Transverse colon (tissue), 4 donors: ENCODE measurements at regions not wholly inside any gene's neighbourhood (a gene's known extent, or its start where the extent isn't known, plus 50 kb on each side); places are given as distances from the start of the nearest gene placed in this dataset.

Experiments used
- DNase-seq: peaks from one replicate; pipeline ENCODE4 v3.0.0-alpha.2; 2019
- H3K27ac ChIP-seq, 4 donors: fragments of 200-600 bp; sonication (generic); 2 replicates each; pipeline ENCODE4 v1.5.1; 2016 to 2018; ENCODE audit warnings: inconsistent platforms in 4 of 4
- H3K27me3 ChIP-seq: fragments of 200-600 bp; sonication (generic); 2 replicates; pipeline ENCODE4 v1.5.1; 2017; ENCODE audit warnings: inconsistent platforms
- H3K36me3 ChIP-seq, 4 donors: fragments of 200-600 bp; sonication (generic); 2 replicates each; pipeline ENCODE4 v1.5.1; 2017 to 2019; ENCODE audit warnings: inconsistent platforms in 4 of 4
- H3K4me1 ChIP-seq, 4 donors: fragments of 200-600 bp; sonication (generic); 2 replicates each; pipeline ENCODE4 v1.5.1; 2017 to 2020; ENCODE audit warnings: inconsistent platforms in 4 of 4
- H3K4me3 ChIP-seq, 4 donors: fragments of 200-600 bp; sonication (generic); 1 replicate in 1 of 4; 2 replicates in 3 of 4; pipeline versions ENCODE4 v1.5.1 to v1.6.1; 2017 to 2019; ENCODE audit warnings: inconsistent platforms in 4 of 4
- H3K9me3 ChIP-seq, 2 donors: fragments of 200-600 bp; sonication (generic); 2 replicates each; pipeline ENCODE4 v1.5.1; 2017 to 2019; ENCODE audit warnings: inconsistent platforms in 2 of 2
- EP300 ChIP-seq: sonication (generic); formaldehyde crosslinking; IDR thresholded peaks from one replicate; pipeline ENCODE4 v1.6.1; 2017; ENCODE audit warnings: antibody characterized with exemption, low read depth
- POLR2A ChIP-seq: fragments of 450-650 bp; IDR thresholded peaks from one replicate; pipeline ENCODE4 v1.6.1; 2016; ENCODE audit warnings: antibody characterized with exemption, mild to moderate bottlenecking, moderate library complexity
- POLR2AphosphoS5 ChIP-seq, 3 donors: sonication (generic); formaldehyde crosslinking; IDR thresholded peaks; one replicate each; pipeline ENCODE4 v1.6.1; 2016; ENCODE audit warnings: antibody characterized with exemption in 3 of 3
- WGBS, 2 donors: methylation state at CpG; one replicate each; pipeline ENCODE4 v1.1.5; 2018; ENCODE audit warnings: low coverage in 1 of 2; 5-methylcytosine and 5-hydroxymethylcytosine counted together
- in situ Hi-C, 4 donors: fragments of 200-750 bp; cut with MboI; loops; one replicate each; pipeline versions ENCODE4 v1.15.0 to v1.15.1; 2017; ENCODE audit warnings: low sequenced_read_pairs in 3 of 4, low pct_ligation_motif_present in 1 of 4, low pct_unique_long_range_greater_than_20kb in 1 of 4
- intact Hi-C: fragments of 100-400 bp; cut with DNase I; formaldehyde crosslinking; loops from one replicate; pipeline ENCODE4 v1.15.1; 2023; ENCODE audit warnings: low total_unique reads
- TF ChIP-seq, protein P1 (sequence below), 5 experiments: fragments of 200-600 bp in 3 of 5; fragments of 450-650 bp in 2 of 5; sonication (generic) in 3 of 5; IDR thresholded peaks; 1 replicate in 2 of 5; 2 replicates in 3 of 5; pipeline ENCODE4 v1.5.1; 2016 to 2017; ENCODE audit warnings: antibody characterized with exemption in 5 of 5, inconsistent platforms in 3 of 5, mild to moderate bottlenecking in 2 of 5, moderate library complexity in 1 of 5

DNA sequence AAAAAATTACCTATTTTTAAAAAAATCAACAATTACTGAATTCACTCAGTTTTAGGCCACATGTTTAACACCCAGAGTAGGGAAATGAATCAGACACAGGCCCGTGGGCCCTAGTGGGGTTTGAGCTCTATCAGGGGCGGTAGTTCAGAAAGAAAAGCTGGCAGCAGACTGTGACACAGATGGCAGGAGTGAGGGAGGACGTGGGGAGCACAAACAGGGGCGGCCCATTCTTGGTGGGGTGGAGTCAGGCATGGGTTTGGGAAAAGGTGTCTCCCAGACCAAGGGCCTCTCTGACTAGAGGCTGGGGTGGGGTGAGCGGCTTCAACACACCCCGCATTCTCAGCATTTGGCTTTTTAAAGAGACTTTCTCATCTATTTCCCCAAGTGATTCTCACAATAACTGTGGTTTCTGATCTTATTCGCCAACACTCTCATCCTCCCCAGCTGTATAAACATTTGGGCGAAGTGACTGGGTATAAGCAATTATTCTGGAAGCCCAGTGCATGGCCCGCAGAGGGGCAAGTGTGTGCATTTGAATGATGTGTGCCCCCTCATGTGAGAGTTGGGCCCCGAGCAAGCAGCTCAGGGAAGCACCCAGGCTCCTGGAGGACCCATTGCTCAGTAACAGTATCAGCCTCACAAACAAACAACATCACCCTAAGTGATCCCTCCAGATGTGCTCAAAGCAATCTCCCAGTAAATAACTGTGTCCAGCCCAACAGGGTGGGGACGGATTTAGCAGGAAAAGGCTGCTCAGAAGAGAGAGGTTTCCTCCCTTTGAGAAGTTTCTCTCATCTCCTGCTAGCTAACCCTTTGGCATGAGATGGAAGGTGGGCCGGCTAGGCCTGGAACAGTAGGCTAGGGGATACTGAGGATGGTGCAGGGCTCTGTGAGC is 437.6 kb upstream of the ZMIZ1 start:
- Histone ChIP-seq H3K27ac (no peak overlapping the region), H3K27me3 (no peaks in the 10 kb centered on the region), H3K9me3 (no peaks in the 10 kb centered on the region), H3K4me1 (no peaks in the 10 kb centered on the region), H3K36me3 (no peaks in the 10 kb centered on the region), H3K4me3 (no peak overlapping the region)
- DNase-seq: no peak
- WGBS, 2 donors: 40 to 68% methylated on average over 2 to 12 of the region's 12 CpGs
- in situ Hi-C loops (no loop called here), intact Hi-C loops (no loop called here)
- TF ChIP-seq POLR2A (no peak), EP300 (no peak), POLR2AphosphoS5 (IDR thresholded peaks at IDR 0.05) (no peak)
- TF ChIP-seq, protein P1, sequence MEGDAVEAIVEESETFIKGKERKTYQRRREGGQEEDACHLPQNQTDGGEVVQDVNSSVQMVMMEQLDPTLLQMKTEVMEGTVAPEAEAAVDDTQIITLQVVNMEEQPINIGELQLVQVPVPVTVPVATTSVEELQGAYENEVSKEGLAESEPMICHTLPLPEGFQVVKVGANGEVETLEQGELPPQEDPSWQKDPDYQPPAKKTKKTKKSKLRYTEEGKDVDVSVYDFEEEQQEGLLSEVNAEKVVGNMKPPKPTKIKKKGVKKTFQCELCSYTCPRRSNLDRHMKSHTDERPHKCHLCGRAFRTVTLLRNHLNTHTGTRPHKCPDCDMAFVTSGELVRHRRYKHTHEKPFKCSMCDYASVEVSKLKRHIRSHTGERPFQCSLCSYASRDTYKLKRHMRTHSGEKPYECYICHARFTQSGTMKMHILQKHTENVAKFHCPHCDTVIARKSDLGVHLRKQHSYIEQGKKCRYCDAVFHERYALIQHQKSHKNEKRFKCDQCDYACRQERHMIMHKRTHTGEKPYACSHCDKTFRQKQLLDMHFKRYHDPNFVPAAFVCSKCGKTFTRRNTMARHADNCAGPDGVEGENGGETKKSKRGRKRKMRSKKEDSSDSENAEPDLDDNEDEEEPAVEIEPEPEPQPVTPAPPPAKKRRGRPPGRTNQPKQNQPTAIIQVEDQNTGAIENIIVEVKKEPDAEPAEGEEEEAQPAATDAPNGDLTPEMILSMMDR (IDR thresholded peaks at IDR 0.05): no peak

DNA sequence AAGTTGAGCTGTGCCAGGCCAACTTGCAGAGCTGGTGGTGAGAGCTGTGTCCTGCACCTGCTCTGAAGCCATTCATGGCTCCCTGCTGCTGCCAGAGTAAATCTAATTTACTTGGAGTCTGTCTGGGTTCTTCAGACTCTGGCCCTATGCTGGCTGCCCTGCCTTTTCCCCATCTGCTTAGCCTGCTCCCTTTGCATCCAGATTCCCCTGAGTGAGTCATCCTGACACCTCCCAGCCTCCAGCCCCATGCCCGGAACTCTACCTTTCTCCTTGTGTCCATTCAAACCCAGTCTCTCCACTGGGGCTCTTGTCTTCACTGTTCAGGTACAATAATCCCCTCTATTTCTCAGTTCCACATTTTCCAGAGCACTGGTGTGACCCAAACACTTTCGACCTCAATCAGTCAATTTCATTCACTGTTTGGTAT is 434.4 kb upstream of the ZMIZ1 start:
- no peak overlapping the region for H3K27ac ChIP-seq
- in situ Hi-C loops (no loop called here), intact Hi-C loops (no loop called here)
- no peaks in the 10 kb centered on the region for H3K36me3 ChIP-seq
- H3K9me3 ChIP-seq: no peaks in the 10 kb centered on the region
- 72 to 88% methylated on average over 1 to 2 of the region's 2 CpGs for WGBS, 2 donors
- H3K4me1 ChIP-seq: no peaks in the 10 kb centered on the region
- no peaks in the 10 kb centered on the region for H3K27me3 ChIP-seq
- no peak for TF ChIP-seq POLR2A
- TF ChIP-seq, protein P1 (IDR thresholded peaks at IDR 0.05): no peak
- H3K4me3 ChIP-seq: no peak overlapping the region
- no peak for DNase-seq

DNA sequence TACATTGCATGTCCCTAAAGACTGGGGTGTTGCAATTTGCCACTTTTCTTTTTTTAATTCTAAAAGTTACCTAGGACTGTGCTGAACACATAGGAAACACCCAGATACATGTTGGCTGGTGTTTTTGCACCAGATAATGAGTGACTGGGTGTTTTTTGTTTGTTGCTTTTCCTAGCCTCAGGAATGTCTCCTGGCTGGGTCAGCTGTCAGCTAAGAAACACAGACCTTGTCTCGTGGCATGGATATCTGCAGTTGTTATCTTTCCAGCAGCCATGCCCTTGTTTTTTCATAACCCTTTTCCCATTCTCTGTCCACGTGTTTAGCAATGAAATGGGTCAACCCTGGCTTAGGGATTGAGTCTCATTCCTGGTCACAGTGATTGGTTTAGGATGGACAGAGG is 433.9 kb upstream of the ZMIZ1 start:
- no peak overlapping the region for H3K27ac ChIP-seq
- intact Hi-C loops: no loop called here
- WGBS, 2 donors: 25 to 53% methylated on average over 2 of the region's 2 CpGs
- H3K27me3 ChIP-seq: no peaks in the 10 kb centered on the region
- no peaks in the 10 kb centered on the region for H3K4me1 ChIP-seq
- H3K9me3 ChIP-seq: no peaks in the 10 kb centered on the region
- no peak overlapping the region for H3K4me3 ChIP-seq
- H3K36me3 ChIP-seq: no peaks in the 10 kb centered on the region
- DNase-seq: no peak
- TF ChIP-seq, protein P1 (IDR thresholded peaks at IDR 0.05): no peak
- TF ChIP-seq EP300 (no peak), POLR2A (no peak), POLR2AphosphoS5 (IDR thresholded peaks at IDR 0.05) (no peak)
- in situ Hi-C loops: no loop called here

DNA sequence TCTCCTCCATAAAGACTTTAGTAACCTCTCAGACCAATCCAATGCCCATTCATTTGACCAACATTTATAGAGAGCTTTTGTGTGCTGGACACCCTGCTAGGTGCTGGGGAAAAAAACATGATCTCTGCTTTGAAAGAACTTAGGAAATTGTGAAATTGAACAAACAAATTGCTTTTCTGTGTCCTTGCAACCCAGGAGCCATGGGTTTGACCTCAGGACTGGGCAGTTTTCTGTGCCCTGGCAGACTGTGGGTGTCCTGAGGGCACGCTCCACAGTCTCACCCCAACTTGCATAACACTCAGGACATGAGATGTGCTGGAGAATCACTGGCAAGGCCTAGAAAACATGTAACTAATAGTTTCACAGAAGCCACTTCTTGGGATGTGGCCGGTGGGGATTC is 429.1 kb upstream of the ZMIZ1 start:
- Histone ChIP-seq H3K4me3 (no peak overlapping the region), H3K27me3 (no peaks in the 10 kb centered on the region), H3K27ac (no peak overlapping the region), H3K36me3 (no peaks in the 10 kb centered on the region), H3K4me1 (no peaks in the 10 kb centered on the region), H3K9me3 (no peaks in the 10 kb centered on the region)
- 93% methylated on average over 2 of the region's 2 CpGs; no CpG with 5 or more reads in 1 of the 2 donors for WGBS, 2 donors
- DNase-seq: no peak
- in situ Hi-C loops: no loop called here
- TF ChIP-seq, protein P1 (IDR thresholded peaks at IDR 0.05): no peak
- no peak for TF ChIP-seq POLR2AphosphoS5 (IDR thresholded peaks at IDR 0.05)
- no peak for TF ChIP-seq EP300
- no peak for TF ChIP-seq POLR2A
- intact Hi-C loops: no loop called here
